ENCODE measurements at regions not wholly inside any gene's neighbourhood (a gene's known extent, or its start where the extent isn't known, plus 50 kb on each side); places are given as distances from the start of the nearest gene placed in this dataset.
"Not testable (repeated sequence)": the region's sequence is repeated elsewhere in the genome, so short reads cannot be mapped to it uniquely, and the experiment has no call there.

DNA sequence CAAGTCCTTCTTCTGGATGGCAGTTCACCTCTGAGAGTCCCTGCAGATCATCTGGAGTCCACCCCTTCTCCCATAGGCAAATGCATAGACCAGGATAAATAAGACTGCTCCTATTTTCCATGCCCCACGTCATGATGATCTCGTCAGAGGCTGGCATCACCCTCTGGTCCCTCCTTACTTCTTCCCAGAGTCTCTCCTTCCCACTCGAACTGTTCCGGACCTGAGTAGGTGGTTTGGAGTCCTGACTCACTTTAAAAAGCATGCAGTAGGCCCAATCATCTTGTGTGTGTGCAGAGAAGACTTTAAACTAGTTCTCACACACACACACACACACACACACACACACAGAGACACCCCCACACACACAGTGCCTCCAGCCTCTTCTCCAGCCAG is 72.0 kb downstream of the SOX9 start:
- ATAC-seq, result no peak
- TF ChIP-seq ZNF565 (CRISPR knock-in tag; conservative IDR thresholded peaks at IDR 0.05; ENCODE audit: low read depth) (no peak), OSR1 (CRISPR knock-in tag; IDR thresholded peaks at IDR 0.05) (no peak), PPARA (CRISPR knock-in tag; IDR thresholded peaks at IDR 0.05; ENCODE audit: borderline replicate concordance) (no peak), BACH2 (CRISPR knock-in tag; IDR thresholded peaks at IDR 0.05; ENCODE audit: borderline replicate concordance) (no peak), ZFP3 (CRISPR knock-in tag; IDR thresholded peaks at IDR 0.05) (no peak), TCF4 (CRISPR knock-in tag; IDR thresholded peaks at IDR 0.05; ENCODE audit: borderline replicate concordance) (no peak), CSDC2 (CRISPR knock-in tag; IDR thresholded peaks at IDR 0.05) (no peak), RARB (CRISPR knock-in tag; IDR thresholded peaks at IDR 0.05) (no peak), SNAI2 (CRISPR knock-in tag; IDR thresholded peaks at IDR 0.05) (no peak), TOX (CRISPR knock-in tag; IDR thresholded peaks at IDR 0.05; ENCODE audit: borderline replicate concordance) (no peak), GLIS3 (CRISPR knock-in tag; IDR thresholded peaks at IDR 0.05) (no peak)
- TF ChIP-seq, protein P1, sequence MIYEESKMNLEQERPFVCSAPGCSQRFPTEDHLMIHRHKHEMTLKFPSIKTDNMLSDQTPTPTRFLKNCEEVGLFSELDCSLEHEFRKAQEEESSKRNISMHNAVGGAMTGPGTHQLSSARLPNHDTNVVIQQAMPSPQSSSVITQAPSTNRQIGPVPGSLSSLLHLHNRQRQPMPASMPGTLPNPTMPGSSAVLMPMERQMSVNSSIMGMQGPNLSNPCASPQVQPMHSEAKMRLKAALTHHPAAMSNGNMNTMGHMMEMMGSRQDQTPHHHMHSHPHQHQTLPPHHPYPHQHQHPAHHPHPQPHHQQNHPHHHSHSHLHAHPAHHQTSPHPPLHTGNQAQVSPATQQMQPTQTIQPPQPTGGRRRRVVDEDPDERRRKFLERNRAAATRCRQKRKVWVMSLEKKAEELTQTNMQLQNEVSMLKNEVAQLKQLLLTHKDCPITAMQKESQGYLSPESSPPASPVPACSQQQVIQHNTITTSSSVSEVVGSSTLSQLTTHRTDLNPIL (CRISPR knock-in tag; IDR thresholded peaks at IDR 0.05; ENCODE audit: low read depth), result no peak
- TF ChIP-seq, protein P2, sequence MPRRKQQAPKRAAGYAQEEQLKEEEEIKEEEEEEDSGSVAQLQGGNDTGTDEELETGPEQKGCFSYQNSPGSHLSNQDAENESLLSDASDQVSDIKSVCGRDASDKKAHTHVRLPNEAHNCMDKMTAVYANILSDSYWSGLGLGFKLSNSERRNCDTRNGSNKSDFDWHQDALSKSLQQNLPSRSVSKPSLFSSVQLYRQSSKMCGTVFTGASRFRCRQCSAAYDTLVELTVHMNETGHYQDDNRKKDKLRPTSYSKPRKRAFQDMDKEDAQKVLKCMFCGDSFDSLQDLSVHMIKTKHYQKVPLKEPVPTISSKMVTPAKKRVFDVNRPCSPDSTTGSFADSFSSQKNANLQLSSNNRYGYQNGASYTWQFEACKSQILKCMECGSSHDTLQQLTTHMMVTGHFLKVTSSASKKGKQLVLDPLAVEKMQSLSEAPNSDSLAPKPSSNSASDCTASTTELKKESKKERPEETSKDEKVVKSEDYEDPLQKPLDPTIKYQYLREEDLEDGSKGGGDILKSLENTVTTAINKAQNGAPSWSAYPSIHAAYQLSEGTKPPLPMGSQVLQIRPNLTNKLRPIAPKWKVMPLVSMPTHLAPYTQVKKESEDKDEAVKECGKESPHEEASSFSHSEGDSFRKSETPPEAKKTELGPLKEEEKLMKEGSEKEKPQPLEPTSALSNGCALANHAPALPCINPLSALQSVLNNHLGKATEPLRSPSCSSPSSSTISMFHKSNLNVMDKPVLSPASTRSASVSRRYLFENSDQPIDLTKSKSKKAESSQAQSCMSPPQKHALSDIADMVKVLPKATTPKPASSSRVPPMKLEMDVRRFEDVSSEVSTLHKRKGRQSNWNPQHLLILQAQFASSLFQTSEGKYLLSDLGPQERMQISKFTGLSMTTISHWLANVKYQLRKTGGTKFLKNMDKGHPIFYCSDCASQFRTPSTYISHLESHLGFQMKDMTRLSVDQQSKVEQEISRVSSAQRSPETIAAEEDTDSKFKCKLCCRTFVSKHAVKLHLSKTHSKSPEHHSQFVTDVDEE (CRISPR knock-in tag; IDR thresholded peaks at IDR 0.05), result no peak
- TF ChIP-seq, protein P3, sequence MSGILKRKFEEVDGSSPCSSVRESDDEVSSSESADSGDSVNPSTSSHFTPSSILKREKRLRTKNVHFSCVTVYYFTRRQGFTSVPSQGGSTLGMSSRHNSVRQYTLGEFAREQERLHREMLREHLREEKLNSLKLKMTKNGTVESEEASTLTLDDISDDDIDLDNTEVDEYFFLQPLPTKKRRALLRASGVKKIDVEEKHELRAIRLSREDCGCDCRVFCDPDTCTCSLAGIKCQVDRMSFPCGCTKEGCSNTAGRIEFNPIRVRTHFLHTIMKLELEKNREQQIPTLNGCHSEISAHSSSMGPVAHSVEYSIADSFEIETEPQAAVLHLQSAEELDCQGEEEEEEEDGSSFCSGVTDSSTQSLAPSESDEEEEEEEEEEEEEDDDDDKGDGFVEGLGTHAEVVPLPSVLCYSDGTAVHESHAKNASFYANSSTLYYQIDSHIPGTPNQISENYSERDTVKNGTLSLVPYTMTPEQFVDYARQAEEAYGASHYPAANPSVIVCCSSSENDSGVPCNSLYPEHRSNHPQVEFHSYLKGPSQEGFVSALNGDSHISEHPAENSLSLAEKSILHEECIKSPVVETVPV (CRISPR knock-in tag; IDR thresholded peaks at IDR 0.05), result no peak
- TF ChIP-seq, protein P4, sequence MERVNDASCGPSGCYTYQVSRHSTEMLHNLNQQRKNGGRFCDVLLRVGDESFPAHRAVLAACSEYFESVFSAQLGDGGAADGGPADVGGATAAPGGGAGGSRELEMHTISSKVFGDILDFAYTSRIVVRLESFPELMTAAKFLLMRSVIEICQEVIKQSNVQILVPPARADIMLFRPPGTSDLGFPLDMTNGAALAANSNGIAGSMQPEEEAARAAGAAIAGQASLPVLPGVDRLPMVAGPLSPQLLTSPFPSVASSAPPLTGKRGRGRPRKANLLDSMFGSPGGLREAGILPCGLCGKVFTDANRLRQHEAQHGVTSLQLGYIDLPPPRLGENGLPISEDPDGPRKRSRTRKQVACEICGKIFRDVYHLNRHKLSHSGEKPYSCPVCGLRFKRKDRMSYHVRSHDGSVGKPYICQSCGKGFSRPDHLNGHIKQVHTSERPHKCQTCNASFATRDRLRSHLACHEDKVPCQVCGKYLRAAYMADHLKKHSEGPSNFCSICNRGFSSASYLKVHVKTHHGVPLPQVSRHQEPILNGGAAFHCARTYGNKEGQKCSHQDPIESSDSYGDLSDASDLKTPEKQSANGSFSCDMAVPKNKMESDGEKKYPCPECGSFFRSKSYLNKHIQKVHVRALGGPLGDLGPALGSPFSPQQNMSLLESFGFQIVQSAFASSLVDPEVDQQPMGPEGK (CRISPR knock-in tag; IDR thresholded peaks at IDR 0.05; ENCODE audit: borderline replicate concordance), result no peak
- TF ChIP-seq, protein P5, sequence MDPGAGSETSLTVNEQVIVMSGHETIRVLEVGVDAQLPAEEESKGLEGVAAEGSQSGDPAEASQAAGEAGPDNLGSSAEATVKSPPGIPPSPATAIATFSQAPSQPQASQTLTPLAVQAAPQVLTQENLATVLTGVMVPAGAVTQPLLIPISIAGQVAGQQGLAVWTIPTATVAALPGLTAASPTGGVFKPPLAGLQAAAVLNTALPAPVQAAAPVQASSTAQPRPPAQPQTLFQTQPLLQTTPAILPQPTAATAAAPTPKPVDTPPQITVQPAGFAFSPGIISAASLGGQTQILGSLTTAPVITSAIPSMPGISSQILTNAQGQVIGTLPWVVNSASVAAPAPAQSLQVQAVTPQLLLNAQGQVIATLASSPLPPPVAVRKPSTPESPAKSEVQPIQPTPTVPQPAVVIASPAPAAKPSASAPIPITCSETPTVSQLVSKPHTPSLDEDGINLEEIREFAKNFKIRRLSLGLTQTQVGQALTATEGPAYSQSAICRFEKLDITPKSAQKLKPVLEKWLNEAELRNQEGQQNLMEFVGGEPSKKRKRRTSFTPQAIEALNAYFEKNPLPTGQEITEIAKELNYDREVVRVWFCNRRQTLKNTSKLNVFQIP (CRISPR knock-in tag; IDR thresholded peaks at IDR 0.05; ENCODE audit: borderline replicate concordance, low read depth), result no peak

DNA sequence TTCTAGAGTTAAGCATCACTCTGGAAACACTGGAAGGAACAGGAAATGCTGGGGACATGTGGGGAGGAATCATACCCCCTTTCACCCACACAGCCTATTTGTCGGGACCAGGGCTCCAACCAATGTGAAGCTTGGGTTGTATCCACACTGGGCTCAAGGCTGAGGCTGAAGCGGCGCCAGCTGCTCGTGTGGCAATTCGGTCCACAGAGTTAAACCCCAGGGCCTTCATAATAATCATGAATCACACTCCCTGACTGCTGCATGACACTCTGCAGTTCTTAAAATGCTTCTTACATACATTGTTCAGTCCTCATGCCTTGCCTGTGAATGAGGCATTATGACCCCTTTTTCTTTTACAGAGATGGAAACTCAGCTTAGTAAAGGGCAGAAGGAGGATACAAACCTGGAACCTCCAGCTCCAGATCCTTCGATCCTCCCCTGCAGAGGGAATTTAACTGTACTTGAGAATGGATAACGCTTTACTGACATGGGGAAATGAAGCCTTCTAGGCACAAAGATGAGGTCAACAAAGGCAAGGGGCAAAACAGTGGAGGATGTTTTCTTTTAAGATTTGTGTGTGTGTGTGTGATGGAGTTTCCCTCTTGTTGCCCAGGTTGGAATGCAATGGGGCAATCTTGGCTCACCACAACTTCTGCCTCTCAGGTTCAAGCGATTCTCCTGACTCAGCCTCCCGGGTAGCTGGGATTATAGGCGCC is 72.7 kb downstream of the SOX9 start:
- peak; percentile 82 for TF ChIP-seq ZNF70 (CRISPR knock-in tag; IDR thresholded peaks at IDR 0.05)
- no peak for TF ChIP-seq ZC3H10 (CRISPR knock-in tag; IDR thresholded peaks at IDR 0.05)
- ATAC-seq, result no peak

DNA sequence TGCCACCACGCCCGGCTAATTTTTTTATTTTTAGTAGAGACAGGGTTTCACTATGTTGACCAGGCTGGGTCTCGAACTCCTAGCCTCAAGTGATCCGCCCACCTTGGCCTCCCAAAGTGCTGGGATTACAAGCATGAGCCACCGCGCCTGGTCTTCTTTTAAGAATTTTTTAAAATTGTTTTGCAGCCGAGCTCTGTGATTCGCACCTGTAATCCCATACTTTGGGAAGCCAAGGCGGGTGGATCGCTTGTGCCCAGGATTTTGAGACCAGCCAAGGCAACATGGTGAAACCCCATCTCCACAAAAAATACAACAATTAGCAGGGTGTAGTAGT is 73.3 kb downstream of the SOX9 start:
- not testable (repeated sequence) for ATAC-seq

DNA sequence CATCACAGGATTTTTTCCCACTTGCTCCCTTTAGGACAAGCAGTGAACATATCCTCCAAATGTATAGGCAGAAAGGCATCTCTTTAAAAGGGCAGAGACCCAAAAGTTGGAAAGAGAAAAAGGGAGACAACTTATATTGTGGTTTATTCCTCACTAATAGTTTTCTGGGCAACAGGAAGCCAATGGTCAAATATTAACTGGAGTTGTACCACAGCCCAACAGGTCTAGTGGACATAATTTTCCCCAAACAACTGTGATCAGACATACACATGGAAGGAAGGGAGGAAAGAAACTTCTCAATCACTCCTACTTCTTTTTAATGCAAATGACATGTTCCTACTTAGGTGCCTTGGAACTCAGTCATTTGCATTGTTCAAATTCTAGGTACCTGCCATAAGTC is 78.4 kb downstream of the SOX9 start:
- no peak for TF ChIP-seq BACH2 (CRISPR knock-in tag; IDR thresholded peaks at IDR 0.05; ENCODE audit: borderline replicate concordance)
- TF ChIP-seq ZFP3 (CRISPR knock-in tag; IDR thresholded peaks at IDR 0.05), result no peak
- TF ChIP-seq GLIS3 (CRISPR knock-in tag; IDR thresholded peaks at IDR 0.05), result no peak
- TF ChIP-seq, protein P1 (CRISPR knock-in tag; IDR thresholded peaks at IDR 0.05; ENCODE audit: low read depth), result no peak
- no peak for TF ChIP-seq PPARA (CRISPR knock-in tag; IDR thresholded peaks at IDR 0.05; ENCODE audit: borderline replicate concordance)
- no peak for TF ChIP-seq ESRRG (CRISPR knock-in tag; IDR thresholded peaks at IDR 0.05)
- no peak for TF ChIP-seq ZNF70 (CRISPR knock-in tag; IDR thresholded peaks at IDR 0.05)
- TF ChIP-seq ISL1 (CRISPR knock-in tag; IDR thresholded peaks at IDR 0.05), result no peak
- no peak for ATAC-seq
